ENCODE measurements at regions not wholly inside any gene's neighbourhood (a gene's known extent, or its start where the extent isn't known, plus 50 kb on each side); places are given as distances from the start of the nearest gene placed in this dataset.
"Not testable (repeated sequence)": the region's sequence is repeated elsewhere in the genome, so short reads cannot be mapped to it uniquely, and the experiment has no call there.

- H3K27ac ChIP-seq (ENCODE audit: low read depth, low read length); POLR2A ChIA-PET (ENCODE audit: partially characterized antibody); H3K4me1 ChIP-seq (replicated peaks in 1 of 4; ENCODE audit: control insufficient read depth in 3 of 4, insufficient read depth in 4 of 4, low read length in 3 of 4); H2BK12ac ChIP-seq (ENCODE audit: low read depth, low read length); H2BK120ac ChIP-seq (replicated peaks; ENCODE audit: low read depth, low read length); H3K27me3 ChIP-seq (replicated peaks in 1 of 4; ENCODE audit: control insufficient read depth in 3 of 4, extremely low read depth in 1 of 4, insufficient read depth in 3 of 4, low read length in 3 of 4); H3K23ac ChIP-seq (ENCODE audit: insufficient read length); H3K79me2 ChIP-seq (ENCODE audit: control insufficient read depth in 1 of 2, insufficient read depth in 2 of 2, low read length in 2 of 2); H3K9ac ChIP-seq (replicated peaks in 1 of 4; ENCODE audit: extremely low read depth in 1 of 4, low read depth in 3 of 4, low read length in 3 of 4); H3K4ac ChIP-seq (replicated peaks; ENCODE audit: insufficient read length, low read depth, low read length); H4K8ac ChIP-seq (ENCODE audit: extremely low read depth, insufficient read depth, low read length); H3K14ac ChIP-seq (ENCODE audit: insufficient read length); DNase-seq (ENCODE audit: low read depth in 1 of 2, low spot score in 2 of 2); H3K79me1 ChIP-seq (ENCODE audit: low read depth, low read length); H2BK5ac ChIP-seq (ENCODE audit: low read depth, low read length); H2BK15ac ChIP-seq (ENCODE audit: low read length); FAIRE-seq; H3K36me3 ChIP-seq (ENCODE audit: control insufficient read depth in 2 of 4, insufficient read depth in 4 of 4, low read length in 3 of 4); H4K20me1 ChIP-seq (replicated peaks in 1 of 2; ENCODE audit: control insufficient read depth in 1 of 2, insufficient read depth in 2 of 2, low read length in 2 of 2); H4K5ac ChIP-seq (ENCODE audit: insufficient read length, low read depth, low read length); H3K23me2 ChIP-seq (ENCODE audit: low read depth, low read length); H2AK5ac ChIP-seq (ENCODE audit: low read depth, low read length); H3K56ac ChIP-seq (replicated peaks; ENCODE audit: insufficient read length, low read depth, low read length); H2BK20ac ChIP-seq (ENCODE audit: low read length); H2AFZ ChIP-seq (ENCODE audit: low read length); H3K18ac ChIP-seq (ENCODE audit: extremely low read depth, low read length); H3K9me3 ChIP-seq (ENCODE audit: insufficient read depth in 2 of 2, low read depth in 1 of 2, low read length in 1 of 2); H4K91ac ChIP-seq (replicated peaks; ENCODE audit: insufficient read length, low read length); H3K4me2 ChIP-seq (ENCODE audit: insufficient read depth in 1 of 2, low read depth in 2 of 2, low read length in 2 of 2); H3K4me3 ChIP-seq (ENCODE audit: extremely low read depth in 1 of 4, insufficient read depth in 2 of 4, low read depth in 3 of 4, low read length in 4 of 4): not testable (repeated sequence)
- WGBS, 2 experiments (ENCODE audit: extremely low coverage in 1 of 2, insufficient coverage in 1 of 2, insufficient read length in 1 of 2, insufficient replicate concordance in 2 of 2, low coverage in 1 of 2, low lambda C conversion rate in 2 of 2, missing lambda C conversion rate in 1 of 2) = 85% methylated on average over 6 of the region's 7 CpGs; no CpG with 5 or more reads in 1 of the 2 experiments
- CTCF ChIA-PET (ENCODE audit: partially characterized antibody) = interaction anchor here (0.6 kb wide), 1 partner anchor 189 kb away, joined by 3 read pairs; no protein-coding TSS in a partner anchor
Observed at GRCh38 chr7:7042286-7042893, 140.0 kb upstream of the C1GALT1 start.
